COLO668 (cell line): ENCODE measurements at regions not wholly inside any gene's neighbourhood (a gene's known extent, or its start where the extent isn't known, plus 50 kb on each side); places are given as distances from the start of the nearest gene placed in this dataset.
"Not testable (repeated sequence)": the region's sequence is repeated elsewhere in the genome, so short reads cannot be mapped to it uniquely, and the experiment has no call there.

Experiments
- DNase-seq: peaks from one replicate; lab custom pipeline; 2025; ENCODE audit not compliant: unreplicated experiment; lab: John Stamatoyannopoulos, UW

DNA sequence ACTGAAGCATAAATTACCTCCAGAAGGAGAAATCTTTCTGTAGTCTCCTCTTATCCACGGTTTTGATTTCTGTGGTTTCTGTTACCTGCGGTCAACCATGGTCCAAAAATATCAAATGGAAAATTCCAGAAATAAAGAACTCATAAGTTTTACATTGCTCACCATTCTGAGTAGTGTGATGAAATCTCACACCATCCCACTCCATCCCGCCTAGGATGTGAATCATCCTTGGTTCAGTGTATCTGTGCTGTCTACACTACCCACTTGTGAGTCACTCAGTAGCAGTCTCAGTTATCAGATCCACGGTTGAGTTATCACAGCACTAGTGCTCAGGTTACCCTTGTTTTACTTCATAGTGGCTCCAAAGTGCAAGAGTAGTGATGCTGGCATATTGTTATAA is 371.2 kb downstream of the NFIB start:
- no peak for DNase-seq

DNA sequence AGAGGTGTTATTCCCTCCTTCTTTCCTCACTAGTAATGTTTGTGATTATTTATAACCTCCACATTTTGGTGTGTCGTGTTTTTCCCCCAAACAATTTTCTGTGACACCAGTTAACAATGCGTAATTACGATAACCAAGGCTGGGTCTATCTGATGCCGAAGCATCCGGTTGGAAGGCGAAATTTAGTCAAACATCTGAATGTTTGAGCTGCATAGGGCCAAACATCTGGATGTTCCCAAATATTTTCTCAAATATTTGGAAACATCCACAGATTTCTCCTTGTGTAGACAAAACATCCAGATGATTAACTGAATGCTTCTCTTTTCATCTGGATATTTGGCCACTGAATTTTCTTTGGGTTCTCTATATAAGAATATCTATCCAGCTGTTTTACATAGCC is 371.7 kb downstream of the NFIB start:
- no peak for DNase-seq

DNA sequence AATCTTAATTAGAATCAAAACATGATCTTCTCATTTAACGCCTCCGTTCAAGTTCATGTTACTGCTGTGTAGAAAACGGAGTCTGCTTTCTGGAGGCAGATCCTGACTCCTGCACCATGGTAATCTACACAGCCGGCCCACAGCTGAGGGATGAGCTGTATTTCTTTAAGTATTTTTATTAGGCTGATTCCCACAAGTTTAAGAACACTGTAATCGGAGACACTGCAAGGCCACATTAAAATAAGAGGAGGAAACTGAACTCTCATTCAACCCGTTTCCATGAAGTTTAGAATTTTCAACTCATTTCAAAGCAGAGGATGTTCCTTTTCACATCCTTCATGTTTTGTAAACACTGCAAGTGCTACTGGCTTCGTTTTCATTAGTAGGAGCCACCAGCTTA is 372.2 kb downstream of the NFIB start:
- DNase-seq: no peak

DNA sequence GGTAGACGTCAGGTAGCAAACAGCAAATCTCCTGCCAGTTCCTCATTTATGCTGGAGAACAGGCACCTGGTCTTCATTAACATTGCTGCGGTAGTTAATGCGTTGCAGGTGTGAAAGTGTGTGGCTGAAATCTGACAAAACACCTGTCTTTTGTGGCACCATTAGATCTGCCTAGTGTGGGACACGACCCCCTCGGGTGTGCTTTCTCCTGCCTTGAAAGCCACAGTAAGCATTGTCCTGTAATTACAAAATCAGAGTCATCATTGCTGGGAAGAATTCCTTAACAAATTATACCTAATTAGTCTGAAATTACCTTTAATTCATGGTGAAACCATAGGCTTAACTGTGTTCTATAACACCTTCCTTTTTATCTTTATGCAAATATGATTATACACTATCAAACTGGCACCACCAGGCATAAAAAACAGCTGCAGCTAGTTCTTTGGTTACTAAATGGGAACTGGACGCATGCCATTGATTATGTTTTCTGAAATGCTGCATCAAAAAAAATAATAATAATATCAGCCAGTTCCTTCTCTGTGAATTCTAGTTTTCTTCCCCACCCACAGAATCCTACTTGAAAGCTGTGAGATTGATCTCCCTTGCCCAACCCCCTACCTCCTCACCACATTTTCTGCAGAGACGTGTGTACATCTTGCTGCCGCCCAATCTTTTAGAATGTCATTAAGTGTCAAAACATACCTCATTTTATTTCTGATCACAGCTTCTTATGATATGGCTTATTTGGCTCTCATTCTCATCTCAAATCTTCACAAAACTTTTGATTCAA is 374.0 kb downstream of the NFIB start:
- DNase-seq: no peak

DNA sequence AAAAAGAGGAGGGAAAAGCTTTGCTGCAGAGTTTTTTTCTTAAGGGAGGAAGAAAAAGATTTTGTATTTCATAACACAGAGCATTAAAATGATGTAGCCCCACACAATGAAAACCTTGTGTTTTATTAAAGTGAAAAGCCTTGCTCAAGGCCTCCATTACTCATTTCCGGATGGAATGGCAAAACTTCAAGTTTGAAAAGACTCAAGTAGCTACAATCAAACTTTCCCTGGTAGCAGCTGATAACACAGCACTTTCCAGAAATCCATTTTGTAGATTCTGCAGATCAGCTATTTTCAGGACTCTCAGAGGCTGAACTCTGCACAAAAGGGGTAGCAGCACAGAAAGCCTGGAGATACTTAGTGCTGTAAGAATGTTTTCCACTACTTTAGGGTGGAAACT is 374.8 kb downstream of the NFIB start:
- no peak for DNase-seq

DNA sequence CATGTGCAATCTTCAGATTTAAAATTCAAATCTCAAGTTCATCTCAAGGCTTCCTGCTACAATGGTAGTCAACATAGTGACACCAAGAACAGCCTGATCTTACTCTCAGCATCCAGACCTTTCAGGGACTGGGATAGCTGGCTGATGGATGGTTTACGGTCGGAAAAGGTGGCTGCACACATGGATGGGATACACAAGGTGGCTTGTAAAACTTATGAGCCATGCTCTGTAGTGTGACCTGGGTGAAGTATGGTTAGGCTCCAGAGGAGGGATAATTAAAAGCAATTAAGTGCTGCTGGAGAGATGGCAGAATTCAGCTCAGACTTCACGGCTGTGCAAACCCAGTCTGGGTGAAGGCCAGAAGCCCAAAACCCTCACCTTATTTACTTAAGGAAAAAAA is 379.5 kb downstream of the NFIB start:
- no peak for DNase-seq

DNA sequence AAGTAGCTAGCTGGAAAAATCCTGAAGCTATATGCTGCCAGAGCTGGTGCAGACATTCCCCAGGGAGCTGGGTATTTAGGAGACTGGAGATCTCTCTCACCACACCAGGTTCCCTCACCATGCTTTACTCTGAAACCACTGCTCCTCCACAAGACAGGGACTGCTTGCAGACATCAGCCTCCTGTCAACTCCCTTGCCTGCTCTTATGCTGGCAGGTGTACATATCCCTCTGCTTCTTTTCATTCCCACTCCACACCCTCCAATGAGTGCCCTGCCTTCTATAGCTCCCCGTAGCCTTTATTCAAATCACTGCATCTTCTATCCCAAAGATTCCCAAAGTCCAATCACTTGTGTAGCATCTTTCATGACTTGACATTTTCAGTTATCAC is 380.7 kb downstream of the NFIB start:
- no peak for DNase-seq

DNA sequence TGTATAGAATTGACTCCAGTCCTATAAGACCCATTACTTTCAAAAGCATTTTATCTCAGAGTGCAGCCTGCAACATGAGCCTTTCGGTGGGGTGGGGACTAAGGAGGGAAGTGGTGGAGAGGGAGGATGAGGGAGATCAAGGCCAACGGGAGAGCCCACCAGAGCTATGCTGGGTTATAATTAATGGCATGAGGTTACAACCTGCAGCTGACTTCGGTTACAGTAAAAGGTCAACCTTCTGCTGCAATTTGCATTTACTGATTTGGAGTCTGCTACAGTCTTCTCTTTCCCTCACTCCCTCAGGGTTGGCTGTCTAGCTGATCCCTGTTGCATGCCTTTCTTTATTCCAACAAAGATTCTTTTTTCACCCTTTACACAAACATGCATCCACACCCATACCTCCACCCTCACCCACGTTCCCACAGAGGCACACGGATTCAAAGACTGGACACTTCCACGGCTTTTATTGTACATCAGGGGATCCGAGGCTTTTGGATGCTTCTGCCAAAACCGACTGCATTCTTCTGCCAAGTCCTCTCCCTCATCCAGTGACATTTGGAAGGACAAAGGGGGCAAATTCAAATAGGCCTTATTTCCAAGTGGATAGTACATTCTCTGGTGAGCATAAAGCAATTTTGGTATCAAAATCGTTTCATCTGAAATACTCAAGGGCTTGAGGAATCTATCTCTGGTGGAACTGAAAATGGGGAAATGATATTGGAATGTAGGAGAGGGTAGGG is 381.2 kb downstream of the NFIB start:
- no peak for DNase-seq

DNA sequence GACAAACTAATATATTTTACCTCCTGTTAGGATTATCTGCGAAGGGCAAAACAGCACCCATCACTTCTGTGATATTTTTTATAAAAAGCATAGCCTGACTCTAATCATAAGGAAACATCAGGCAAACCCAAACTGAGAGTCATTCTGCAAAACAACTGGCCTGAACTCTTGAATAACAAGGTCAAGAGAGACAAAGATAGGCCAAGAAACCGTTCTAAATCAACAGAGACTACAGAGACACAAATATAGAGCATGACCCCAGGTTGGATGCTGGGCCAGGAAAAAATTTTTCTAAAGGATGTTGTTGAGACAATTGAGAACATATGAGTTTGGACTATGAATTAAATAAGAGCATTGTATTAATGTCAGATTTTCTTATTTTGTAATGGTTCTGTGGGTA is 384.9 kb downstream of the NFIB start:
- DNase-seq: no peak

DNA sequence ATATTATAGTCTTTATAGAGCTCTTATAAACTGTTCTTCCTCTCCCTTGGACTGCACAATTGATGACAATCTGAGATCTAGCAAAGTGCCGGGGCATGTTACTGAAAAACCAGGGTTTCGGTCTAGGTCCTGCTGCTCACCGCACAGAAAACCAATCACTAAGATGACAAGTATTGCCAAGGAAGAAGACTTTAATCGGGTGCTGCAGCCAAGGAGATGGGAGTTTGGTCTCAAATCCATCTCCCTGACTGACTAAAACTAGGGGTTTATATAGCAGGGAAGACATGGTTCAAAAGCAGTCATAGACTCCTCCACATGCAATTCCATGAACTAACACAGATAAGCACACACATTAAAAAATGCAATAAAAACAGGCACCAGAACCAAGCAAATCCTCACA is 390.6 kb downstream of the NFIB start:
- DNase-seq: no peak

DNA sequence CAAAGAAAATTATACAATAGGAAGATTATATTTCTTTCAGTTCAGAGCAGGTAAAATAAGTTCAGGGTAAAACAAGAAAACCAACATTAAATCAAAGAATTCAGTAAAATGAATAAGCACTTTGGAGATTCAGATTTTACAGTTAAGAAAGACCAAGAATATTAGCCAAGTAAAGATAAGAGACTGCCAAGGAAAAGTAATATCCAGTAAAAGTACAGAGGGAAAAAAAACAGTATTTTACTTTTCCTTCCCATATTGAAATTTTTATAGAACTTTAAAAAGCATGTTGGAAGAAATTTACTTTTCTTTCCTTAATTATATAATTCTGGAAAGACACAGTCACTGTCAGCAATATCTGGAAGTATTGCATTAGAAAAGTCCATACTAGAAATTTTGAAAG is 393.4 kb downstream of the NFIB start:
- DNase-seq: no peak

DNA sequence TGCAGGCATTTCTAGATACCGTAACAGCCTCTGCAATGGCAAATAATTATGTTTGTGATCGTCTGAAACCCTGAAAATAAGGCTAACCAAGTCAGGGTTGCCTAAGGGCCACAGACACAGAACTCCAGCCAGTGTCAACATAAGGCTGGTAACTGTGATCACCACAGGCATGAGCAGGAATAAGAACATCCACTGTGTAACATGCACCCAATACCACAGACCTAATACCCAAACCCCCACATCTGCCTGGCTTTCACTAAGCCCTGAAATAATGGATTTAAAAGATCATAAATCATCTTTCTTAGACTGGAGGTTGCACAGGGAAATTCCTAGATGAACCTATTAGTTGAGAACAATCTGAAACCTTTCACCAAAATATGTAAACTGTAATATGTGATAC is 394.5 kb downstream of the NFIB start:
- no peak for DNase-seq

DNA sequence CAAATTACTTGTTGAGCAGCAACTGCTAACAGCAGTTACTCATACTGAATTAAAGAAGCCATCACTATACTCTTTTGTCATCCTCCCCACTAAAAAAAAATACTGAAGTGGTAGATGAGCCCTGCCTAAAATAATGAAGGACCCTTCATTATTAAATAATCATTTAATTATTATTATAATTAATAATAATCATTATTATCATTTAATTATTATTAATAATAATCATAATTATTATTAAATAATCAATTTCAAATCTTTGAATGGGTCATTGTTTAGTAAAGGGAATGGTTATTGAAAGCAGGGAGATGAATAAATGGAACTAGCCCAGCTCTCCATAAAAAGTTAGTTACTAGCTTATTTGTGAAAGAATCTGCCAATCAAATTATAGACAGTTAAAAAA is 396.4 kb downstream of the NFIB start:
- DNase-seq: no peak

DNA sequence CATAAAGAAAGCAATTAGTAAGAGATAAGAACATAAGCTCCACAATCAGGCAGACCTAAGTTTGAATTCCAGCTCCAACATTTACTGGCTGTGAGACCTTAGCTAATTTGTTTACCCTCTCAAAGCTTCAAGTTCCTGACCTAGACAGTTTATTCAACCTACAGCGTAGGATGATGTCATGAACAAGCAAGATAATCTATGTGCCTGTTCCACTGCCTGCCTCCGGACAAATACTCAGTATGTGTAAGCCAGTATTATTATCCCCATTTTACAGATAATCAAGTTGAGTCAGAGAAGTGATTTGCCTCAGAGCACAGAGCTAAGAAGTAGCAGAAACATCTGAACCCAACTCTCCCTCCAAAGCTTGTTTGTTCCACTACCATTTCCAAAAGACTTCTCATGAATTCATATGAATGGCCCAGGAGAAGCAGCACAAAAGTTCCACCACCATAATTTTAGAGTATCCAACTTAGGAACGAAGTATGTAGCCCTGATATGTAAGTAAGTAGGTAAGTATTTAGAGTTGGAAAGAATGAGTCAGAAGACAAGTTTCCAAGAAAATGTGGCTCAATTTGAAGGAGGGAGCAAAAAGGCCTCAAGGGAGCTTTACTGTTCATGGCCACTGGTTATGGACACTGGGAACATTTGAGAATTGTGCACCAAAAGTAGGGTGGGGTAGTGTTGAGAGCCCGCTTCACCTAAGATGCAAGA is 398.2 kb downstream of the NFIB start:
- no peak for DNase-seq

DNA sequence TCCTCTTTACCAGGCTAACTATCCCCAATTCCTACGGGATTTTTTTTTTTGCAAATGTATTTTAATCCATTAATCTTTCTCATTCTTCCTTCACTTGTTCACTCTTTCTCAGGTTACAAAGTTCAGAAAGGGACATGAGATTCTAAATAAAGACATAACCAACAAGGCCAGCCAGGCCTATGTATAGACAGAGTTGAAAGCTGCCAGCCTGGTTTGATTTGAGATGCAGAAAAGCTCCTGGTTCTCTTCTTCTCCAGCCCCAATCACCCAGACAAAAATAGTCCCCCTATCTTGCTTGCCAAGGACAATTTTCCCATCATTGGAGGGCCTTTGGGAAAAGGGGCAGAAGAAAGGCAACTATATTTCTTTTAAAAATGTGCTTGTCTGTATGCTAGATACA is 398.8 kb downstream of the NFIB start:
- no peak for DNase-seq

DNA sequence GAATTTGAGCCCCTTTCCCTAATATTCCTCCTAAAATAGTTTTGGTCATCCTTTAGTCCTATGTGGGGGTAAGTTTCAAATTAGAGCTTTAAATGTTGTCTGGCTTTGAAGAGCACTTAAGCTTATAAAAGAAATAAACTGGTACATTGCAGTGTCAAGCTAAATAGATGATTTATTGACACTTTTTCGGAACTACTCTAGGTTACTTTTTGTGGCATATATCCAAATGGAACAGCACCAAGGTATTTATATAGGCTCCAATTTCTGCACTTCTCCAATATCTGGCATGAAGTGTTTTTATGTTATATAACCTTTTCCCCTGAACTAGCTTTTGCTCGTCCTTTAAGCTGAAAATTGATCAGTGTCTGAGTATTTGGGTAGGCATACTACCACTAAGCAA is 402.5 kb downstream of the NFIB start:
- DNase-seq: no peak

DNA sequence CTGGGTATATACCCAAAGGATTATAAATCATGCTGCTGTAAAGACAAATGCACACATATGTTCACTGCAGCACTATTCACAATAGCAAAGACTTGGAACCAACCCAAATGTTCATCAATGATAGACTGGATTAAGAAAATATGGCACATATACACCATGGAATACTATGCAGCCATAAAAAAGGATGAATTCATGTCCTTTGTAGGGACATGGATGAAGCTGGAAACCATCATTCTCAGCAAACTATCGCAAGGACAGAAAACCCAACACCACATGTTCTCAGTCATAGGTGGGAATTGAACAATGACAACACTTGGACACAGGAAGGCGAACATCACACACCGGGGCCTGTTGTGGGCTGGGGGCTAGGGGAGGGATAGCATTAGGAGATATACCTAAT is 406.1 kb downstream of the NFIB start:
- not testable (repeated sequence) for DNase-seq

DNA sequence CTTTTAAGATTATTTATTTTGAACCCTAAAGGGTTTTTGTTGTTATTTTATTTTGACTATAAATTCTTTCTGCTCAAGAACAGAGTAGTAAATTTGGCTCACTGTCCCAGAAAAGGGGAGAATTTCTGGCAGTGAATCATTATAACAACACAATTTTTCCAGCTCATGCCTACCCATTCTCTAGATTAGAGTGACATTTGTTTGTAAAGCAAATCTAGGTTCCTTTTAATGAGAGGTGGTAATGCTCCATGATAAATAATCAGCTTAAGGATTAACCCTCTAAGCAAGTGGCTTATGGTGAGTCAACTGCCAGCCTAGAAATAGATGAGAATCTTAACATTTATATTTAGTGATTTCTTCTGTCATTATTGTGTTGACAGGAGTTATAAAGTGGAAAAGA is 409.2 kb downstream of the NFIB start:
- no peak for DNase-seq

DNA sequence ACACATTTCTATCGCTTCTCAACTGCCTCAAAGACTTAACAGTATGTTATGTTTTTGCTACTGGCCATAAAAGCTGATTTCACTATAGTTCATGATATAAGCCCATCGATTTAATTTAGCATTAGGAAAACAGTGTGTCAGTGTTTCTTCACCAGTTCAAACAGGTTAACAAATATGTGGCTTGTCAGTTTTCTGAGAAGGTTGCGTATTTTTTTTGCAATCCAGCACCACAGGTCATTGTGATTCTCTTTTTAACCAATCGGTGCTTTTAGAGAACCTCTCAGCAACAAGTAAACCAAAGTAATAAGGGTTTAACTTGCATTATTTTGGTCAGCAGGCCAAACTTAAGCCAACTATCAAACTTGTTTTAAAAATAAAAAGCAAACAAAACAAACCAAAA is 409.6 kb downstream of the NFIB start:
- DNase-seq: no peak

DNA sequence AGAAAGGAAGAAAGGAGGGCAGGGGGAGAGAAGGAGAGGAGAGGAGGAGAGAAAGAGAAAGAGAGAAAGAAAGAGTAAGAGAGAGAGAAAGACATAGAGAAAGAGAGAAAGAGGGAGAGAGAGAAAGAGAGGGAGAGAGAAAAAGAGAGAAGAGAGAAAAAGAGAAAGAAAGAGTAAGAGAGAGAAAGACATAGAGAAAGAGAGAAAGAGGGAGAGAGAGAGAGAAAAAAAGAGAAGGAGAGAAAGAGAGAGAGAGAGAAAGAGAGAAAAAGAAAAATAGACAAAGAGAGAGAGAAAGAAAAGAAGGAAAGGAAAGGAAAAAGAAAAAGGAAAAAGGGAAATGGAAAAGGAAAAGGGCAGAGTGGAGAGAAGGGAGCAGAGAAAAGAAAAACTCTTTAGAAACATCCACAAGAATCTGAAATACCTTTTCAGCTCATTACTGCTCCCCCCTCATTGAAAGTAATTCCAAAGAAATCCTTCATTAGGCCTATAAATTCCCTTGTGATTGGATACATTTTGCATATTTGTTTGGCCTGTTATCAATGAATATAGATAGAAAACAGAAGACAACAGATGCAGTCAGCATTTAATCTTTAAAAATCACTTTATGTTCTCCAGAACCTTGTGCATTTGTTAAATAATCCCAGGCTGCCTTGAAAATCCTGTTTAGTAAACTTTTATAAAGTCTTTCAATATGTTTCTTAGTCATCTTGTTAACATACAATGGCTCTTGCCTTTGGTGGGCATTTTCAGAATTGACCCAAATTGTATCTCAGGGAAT is 411.5 kb downstream of the NFIB start:
- no peak for DNase-seq

DNA sequence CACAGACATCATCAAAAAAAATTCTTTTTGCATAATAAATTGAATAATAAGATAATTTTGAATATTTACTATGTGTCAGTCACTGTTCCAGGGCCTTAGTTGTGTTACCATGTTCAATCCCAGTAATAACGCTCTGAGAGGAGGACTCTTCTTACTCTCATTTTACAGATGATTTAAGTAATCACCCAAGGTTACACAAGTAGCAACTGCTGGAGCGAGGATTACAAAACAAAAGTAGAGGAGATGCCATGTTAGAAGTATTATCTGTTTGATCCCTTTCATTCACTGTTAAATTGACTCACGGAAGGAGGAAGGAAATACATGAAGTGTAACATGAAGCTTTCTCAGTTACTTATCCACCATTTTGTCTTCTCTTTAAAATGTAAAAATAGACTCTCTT is 412.8 kb downstream of the NFIB start:
- DNase-seq: no peak
